HG03558 (cell line): ENCODE measurements at regions not wholly inside any gene's neighbourhood (a gene's known extent, or its start where the extent isn't known, plus 50 kb on each side); places are given as distances from the start of the nearest gene placed in this dataset.
"Not testable (repeated sequence)": the region's sequence is repeated elsewhere in the genome, so short reads cannot be mapped to it uniquely, and the experiment has no call there.

Source experiments
- ATAC-seq: cut with Tn5 transposase; IDR thresholded peaks from one replicate; pipeline ENCODE4 v1.9.1; 2021; ENCODE audit warnings: moderate number of reproducible peaks; ENCODE audit not compliant: unreplicated experiment; ENCODE audit errors: extremely low read depth

DNA sequence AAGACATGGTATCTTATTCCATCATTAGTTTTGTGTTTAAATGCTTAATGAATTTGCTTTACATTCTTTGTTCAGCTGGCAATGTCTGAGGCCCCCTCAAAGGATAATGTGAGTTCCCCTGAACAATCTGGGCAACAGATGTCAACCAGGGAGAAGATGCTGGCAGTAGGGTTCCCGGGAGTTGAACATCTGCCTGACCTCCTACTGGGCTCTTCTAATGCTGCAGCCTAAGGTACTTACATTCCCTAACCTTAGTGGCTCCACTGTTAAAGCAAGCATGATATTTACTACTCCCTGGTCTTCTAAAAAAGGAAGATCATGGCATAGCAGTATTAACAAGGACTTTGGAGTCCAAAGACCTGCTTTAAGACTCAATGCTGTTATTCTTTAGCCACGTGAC is 574.9 kb upstream of the NR5A2 start:
- no peak for ATAC-seq

DNA sequence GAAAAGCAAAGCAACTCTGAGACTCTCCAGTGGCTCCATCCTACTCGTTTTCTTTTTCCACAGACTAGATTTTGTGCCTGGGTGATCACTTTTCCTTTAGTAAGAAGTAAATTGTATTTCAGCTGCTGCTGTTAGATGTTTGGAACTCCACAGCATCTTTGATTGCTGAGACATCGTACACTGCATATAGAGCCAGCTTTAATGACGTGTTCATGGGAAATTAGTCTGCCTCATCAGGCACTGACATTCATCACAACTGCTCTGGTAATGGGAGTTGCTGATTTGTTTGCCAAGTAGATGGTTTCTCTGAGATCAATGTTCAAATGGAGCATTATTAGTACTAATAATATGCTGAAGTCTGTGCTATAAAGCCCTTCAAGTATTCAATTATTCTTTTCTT is 573.8 kb upstream of the NR5A2 start:
- no peak for ATAC-seq

DNA sequence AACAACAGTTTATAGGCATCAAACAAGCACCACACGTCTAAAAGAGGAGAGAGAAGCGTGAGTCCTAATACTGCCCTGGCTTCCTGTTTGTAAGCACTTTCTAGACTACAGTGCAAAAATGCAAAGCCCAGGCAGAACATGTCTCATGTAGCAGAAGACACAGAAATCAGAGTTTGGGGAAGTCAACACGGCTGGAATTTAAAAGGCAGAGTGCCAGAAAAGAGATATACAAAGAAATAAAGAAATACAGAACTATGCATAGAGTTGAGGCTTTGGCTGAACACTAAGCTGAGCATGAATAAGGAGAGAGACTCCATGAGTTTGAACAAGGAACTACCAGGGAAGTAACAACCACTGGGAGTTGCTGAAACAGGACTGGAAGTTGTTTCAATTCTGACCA is 566.6 kb upstream of the NR5A2 start:
- ATAC-seq: no peak

DNA sequence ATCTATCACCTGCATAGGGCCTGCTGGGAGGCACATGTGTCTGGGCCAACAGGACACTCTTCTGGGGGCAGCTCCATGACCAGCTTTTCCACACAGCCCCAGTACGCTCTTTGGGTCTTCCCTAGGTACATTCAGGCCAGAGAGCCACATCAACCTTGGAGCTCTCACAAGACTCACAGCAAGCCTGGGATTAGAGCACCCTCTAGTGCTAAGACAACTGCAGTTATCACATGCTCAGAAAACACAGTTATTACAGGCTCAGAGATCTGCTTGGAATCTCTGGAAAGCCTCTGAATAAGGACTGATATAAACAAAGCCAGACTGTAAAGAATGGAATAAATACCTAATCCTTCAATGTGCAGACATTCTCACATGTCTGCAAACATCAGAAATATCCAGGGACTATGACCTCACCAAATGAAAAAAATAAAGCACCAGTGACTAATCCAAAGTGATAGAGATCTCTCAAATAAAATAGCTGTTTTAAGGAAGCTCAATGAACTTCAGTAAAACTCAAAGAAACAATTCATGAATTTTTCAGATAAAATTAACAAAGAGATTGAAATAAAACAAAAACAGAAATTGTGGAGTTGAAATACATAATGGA is 563.9 kb upstream of the NR5A2 start:
- ATAC-seq: no peak

DNA sequence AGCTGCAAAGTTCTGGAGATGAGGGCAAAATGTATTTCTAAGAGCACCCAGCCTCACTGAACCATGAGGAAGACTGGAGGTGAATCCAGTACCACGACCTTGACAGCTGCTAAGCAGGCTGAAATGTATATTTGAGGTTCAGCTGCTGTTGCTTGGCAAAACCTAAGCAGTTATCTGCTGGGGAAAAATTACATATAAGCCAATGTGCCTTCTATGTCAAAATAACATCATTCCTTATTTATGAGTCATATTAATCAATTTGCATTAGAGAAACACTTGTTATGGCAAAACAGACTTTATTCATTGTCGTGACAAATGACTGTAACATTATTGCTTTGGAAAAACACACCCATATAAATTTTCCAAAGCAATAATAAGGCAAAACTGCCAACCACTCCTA is 560.5 kb upstream of the NR5A2 start:
- no peak for ATAC-seq

DNA sequence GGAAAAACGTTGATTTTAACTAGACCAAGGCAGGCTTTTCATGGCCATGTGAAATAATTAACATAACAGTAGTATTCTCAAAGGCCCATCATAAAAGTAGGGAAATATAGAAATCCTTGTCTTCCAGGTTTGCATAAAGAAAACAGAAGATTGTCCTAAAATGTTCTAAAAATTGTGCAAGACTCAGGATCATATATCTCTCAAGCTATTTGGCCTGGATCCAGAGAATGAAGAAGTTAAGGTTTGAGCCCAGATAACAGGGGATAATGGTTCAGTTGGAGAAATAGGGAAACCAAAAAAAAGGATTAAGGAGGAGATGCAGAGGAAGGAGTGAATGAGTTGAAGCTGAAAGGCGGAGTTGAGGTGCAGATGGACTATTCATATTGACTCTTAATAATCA is 555.5 kb upstream of the NR5A2 start:
- no peak for ATAC-seq

DNA sequence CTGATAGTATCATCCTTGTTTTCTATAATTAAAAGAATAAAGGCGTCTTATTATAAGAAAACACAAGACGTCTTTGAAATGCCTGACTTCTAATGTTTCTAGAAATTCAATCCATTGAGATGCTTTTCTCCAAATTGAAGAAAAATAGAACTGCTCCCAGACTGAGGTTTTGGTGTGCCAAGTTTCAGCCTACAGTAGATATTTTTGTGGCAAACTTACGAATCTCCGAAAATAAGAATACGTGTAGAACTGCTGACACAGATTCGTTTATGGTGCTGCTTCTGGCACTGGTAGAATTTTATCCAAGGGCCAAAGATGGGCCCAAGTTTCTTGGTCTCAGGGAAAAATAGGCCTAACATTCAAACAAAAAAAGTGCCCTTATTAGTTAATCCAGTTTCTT is 554.5 kb upstream of the NR5A2 start:
- no peak for ATAC-seq

DNA sequence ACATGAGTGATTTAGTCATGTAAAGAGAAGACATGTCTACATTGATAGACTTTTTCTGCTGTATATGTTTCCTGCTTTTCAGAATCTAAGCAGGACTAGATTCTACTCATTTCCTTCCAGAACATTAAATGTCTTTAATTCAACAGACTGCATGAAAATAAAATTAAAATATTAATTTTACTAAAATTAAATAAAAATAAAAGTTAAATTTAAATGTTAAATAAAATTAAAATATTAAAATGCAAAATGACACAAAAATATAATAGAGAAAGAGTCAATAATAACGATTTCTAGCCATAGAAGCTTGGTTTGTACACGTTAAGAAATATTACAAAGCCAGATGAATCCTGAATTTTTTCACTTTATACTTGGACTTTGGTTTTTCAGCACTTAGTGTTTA is 552.8 kb upstream of the NR5A2 start:
- ATAC-seq: no peak

DNA sequence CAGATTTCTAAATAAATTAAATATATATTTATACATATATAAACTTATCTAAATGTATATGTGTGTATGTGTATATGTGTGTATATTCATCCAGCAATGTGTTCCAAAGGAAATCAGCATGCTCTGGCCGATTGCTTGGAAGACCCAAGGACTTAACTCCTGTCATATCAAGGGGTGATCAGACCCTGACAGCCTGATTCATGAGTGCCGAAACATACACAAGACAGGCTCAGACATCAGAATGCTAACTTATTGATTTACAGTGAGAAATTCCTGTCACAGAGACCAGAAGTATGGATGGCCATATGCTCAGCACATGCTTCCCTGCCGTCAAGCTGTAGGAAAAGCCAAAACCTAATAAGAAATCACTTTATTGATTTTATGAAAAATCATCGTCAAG is 545.1 kb upstream of the NR5A2 start:
- no peak for ATAC-seq

DNA sequence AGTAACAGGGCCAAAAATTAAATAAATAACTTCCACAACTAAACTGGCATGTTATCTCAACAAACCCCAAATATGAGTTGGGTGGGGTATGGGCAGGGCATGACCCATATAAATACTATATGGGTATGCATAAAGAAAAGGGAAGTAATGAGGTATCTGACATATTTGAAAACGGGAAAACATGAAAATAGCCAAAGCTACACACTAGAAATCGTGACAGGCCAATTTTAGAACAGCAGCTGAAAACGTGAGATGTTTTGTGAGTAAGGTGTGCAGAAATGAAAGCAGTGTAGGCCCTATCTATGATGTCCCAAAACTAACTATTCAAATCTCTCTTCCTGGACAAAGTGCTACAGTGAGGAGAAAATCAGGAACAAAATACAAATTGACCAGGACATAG is 537.9 kb upstream of the NR5A2 start:
- no peak for ATAC-seq

DNA sequence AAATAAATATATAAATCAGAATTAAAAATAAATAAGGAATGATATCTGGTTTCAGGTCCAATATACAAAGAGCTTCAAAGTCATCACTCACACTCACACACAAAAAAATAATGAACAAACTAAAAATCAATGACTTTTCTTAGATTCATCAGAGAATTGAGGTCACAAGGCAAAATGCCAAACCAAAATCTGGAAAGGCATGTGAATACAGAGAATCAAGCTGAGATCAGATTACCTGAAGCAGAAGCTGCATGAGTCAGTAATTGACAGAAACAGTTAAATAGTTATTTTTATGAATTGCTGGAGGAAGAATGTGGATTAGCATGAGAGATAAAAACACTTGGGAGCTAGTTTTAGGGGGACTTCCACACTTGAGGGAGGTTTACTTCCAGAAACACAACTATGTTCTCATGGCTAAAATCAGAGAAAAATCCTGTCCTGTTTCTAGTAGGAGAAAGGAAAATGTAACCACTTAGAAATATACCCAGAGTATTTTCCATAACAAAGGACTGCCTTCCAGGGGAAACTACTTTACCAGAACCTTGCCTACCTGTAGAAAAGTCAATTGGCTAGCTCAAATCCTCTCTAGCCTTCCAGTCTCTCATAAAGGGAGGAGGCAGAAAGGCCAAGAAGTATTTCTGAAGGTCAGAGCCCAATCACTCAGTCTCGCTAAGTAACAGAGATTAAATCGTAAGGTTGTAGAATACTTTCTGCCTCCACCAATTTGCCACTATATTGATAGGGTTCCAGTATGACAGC is 536.6 kb upstream of the NR5A2 start:
- ATAC-seq: no peak

DNA sequence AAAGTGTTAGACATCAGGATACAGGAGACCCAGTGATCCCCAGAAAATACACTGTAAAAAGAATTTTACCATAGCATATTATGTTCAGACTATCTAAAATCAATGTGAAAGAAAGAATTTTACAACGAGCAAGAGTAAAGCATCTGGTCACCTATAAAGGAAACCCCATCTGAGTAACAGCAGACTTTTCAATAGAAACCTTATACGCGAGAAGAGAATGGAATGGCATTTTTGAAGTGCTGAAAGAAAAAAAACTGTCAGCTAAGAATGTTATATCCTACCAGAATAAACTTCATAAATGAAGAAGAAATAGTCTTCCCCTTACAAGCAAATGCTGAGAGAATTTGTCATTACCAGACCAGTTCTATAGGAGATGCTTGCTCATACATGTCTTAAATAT is 532.1 kb upstream of the NR5A2 start:
- ATAC-seq: no peak

DNA sequence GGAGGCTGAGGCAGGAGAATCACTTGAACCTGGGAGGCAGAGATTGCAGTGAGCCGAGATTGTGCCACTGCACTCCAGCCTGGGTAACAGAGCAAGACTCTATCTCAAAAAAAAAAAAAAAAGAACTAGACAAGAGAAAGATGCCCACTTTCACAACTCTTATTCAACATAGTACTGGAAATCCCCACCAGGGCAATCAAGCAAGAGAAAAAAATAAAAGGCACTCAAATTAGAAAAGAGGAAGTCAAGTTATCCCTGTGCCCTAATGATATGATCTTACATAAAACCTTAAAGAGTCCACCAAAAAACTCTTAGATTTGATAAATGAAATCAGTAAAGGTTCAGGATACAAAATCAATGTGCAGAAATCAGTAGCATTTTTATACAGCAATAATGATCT is 528.7 kb upstream of the NR5A2 start:
- ATAC-seq: not testable (repeated sequence)

DNA sequence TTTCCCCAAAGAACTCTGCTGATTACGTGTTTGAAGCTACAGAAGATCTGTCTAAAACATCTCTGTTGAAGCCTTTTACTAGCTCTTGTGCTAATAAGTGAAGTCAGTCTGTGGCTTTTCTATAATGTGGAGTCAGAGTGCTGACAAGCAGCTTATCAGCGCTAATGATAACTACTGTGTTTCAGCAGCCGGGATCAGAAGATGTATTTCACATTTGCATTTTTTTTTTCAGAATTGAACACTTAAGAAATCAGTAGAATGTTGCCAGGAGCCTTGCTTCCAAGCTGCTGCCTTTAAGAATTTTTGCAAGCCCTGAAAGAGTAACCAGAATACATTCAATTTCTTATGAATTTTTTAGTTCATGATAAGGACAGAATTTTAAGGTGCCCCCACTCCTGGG is 519.4 kb upstream of the NR5A2 start:
- ATAC-seq: no peak

DNA sequence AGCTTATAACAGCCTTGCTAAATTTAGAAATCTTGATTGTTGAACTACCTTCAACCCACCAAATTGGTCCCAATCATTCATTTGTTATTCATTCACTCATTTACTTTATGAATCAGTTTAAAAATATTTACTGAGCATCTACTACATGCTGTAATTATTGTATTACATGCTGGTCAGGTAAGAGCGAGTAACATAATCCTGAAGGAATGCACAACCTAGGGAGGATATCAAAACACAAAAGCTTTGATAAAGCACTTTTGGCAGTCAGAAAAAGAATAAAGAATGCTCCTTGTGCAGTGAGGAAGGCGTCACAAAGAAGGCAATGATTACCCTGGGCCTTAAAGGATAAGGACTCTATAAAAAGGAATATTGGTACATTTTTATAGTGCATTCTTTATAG is 518.9 kb upstream of the NR5A2 start:
- no peak for ATAC-seq

DNA sequence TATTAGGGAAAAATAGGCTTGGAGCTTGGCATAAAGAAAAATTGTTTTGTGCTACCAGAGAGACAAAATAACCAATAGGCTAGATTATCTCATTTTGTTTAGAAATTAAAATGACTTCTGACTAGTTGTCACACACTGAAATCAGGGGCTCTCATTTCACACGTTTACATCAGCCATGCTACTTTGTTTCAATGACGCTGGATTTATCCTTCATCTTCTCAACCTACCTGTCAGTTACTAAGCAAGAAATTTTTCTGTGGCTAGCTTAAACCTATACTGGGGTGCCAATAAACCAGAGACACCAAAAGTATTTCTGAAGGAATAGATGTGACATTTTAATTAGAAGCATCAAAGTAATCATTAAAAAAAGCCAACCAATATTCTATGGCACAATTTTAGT is 518.1 kb upstream of the NR5A2 start:
- no peak for ATAC-seq

DNA sequence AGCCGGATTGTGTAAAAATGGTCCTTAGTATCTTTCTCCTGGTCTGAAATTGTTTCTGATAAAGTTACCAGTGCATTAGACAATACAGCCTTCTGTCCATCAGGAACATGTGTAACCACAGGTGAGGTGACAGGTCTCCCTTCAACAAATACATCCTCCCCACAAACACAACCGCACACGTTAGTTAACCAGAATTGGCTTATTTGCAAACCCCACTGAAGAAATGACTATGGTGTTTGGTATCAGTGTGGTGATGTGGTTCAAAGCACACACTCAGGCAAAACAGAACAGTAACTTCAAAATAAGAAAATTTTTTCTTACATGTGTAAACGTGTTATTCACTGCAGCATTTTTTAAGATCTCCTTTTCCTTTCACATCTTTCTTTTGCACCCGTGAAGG is 517.2 kb upstream of the NR5A2 start:
- no peak for ATAC-seq

DNA sequence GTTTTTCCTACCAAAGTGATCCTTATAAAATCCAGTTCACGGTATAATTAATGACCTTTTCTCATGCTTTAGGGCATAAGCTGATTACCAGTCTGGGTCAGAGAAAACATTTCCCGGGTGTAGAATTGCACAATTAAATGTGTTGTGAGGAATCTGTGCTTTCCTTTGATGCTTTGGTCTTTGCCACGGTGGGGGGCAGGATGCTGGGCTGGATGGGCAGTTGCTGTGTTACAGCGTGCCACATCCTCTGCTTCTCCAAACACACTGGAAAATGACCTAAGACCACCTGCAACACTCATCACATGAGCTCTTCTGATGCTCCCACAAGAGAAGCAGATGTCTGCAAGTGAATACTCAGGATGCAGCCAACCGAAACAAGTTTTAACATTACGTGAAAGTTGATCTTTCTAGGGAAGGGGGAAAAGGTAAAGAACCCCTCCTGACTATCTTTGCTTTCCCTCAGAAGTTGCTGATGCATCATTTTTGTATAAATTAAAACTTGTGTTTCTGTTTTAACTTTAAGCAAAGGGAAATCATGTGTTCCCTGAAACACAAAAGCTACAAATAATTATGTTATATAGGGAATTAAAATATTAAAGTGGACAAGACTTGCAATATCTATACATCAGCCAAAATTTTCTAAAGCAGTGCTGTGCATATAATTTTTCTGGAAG is 515.3 kb upstream of the NR5A2 start:
- ATAC-seq: no peak

DNA sequence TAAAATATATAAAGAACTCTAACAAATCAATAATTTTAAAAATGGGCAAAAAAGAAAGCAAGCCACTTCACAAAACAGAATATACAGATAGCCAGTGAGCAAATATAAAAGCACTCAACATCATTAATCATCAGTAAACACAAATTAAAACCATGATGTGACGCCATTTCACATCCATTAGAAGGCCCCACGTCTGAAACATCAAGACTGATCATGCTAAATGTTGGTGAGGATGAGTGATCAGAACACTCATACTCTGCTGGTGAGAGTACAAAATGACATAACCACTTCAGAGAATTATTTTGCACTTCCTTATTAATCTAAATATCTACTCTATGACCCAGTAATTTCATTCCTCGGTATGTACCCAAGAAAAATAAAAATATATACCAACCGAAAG is 512.2 kb upstream of the NR5A2 start:
- ATAC-seq: no peak

DNA sequence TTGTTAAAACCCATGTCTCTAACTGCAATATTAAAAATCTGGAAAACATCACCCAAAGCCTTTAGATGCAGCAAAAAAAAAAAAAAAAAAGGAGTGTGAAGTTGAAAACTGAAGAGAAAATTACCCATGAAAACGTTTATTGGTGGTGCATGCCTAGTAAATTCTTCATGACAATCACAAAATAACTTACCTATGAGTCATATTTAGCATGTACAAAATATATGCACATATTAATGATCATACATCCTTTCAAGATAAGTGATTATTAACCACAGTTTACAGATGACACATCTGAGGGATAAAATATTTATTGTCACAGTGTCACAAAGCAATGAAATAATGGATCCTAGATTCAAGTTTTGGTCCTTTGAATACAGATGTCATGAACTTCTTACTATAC is 505.2 kb upstream of the NR5A2 start:
- ATAC-seq: no peak

DNA sequence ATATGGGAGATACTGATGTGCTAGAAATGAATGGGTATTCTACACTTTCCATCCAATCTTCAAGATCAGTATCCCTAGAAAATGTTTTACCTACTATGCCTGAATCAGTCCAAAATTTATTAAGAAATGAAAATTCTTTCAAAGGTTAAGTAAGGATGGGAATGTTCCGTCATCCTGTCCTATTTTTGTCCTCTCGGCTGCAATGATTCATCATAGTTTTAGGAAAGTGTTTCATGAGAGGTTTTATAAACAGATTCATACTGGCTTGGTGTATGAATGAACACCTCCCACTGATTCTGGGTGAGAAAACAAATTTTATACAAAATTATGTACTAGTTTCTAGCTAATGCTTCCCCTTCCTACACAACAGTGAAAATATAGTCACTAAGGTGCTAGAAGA is 504.6 kb upstream of the NR5A2 start:
- ATAC-seq: no peak

DNA sequence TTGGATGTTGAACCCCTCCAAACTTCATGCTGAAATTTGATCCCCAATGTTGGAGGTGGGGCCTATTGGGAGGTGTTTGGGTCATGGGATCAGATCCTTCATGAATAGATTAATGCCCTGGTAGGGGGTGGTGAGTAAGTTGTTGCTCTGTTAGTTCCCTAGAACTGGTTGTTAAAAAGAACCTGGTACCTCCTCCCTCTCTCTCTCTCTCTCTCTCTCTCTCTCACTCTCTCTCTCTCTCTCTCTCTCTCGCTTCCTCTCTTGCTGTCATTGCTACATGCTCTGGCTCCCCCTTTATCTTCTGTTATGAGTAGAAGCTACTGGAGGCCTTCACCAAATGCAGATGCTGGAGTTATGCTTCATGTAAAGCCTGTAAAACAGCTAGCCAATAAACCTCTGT is 498.2 kb upstream of the NR5A2 start:
- ATAC-seq: no peak
